ENCODE measurements at regions not wholly inside any gene's neighbourhood (a gene's known extent, or its start where the extent isn't known, plus 50 kb on each side); places are given as distances from the start of the nearest gene placed in this dataset.

DNA sequence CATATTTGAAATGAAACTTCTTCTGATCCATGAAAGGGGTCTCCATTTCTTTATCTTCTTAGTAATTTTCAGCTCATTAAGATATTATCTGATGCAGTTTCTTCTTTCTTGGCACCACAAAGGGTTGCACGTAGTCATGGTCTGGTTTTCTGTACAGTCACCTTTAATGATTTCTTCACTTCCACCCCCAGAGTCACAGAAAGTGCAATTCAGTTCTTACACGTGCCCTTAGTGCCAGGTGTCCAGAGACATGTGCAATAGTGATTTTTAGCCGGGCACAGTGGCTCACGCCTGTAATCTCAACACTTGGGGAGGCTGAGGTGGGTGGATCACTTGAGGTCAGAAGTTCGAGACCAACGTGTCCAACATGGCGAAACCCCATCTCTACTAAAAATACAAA, 202.8 kb upstream of the MTNR1B start:
- POLR2A ChIA-PET (ENCODE audit: partially characterized antibody): interaction anchor here (0.8 kb wide), 1 partner anchor 13 kb away, joined by 3 read pairs; no protein-coding TSS in a partner anchor

More for the DNA sequence above, 202.8 kb upstream of the MTNR1B start:
- no peak overlapping the region for H4K8ac ChIP-seq (ENCODE audit: extremely low read depth, insufficient read depth, low read length)
- no peaks in the 10 kb centered on the region for H3K36me3 ChIP-seq (ENCODE audit: control insufficient read depth in 2 of 4, insufficient read depth in 4 of 4, low read length in 3 of 4)
- no peak overlapping the region for H3K4me3 ChIP-seq (ENCODE audit: extremely low read depth in 1 of 4, insufficient read depth in 2 of 4, low read depth in 3 of 4, low read length in 4 of 4)
- peaks cover 0 to 4% (median 1%) of the 10 kb centered on the region in 4 experiments; a peak in 3 of 7 replicates for H3K4me1 ChIP-seq (replicated peaks in 1 of 4; ENCODE audit: control insufficient read depth in 3 of 4, insufficient read depth in 4 of 4, low read length in 3 of 4)
- H3K23me2 ChIP-seq (ENCODE audit: low read depth, low read length): no peaks in the 10 kb centered on the region
- no peaks in the 10 kb centered on the region for H4K20me1 ChIP-seq (replicated peaks in 1 of 2; ENCODE audit: control insufficient read depth in 1 of 2, insufficient read depth in 2 of 2, low read length in 2 of 2)
- H3K56ac ChIP-seq (replicated peaks; ENCODE audit: insufficient read length, low read depth, low read length): no peak overlapping the region
- no peaks in the 10 kb centered on the region for H3K27me3 ChIP-seq (replicated peaks in 1 of 4; ENCODE audit: control insufficient read depth in 3 of 4, extremely low read depth in 1 of 4, insufficient read depth in 3 of 4, low read length in 3 of 4)
- no peak overlapping the region for H3K23ac ChIP-seq (ENCODE audit: insufficient read length)
- no peak overlapping the region for H2BK120ac ChIP-seq (replicated peaks; ENCODE audit: low read depth, low read length)
- no peak overlapping the region for H3K14ac ChIP-seq (ENCODE audit: insufficient read length)
- no peak overlapping the region for H2BK12ac ChIP-seq (ENCODE audit: low read depth, low read length)
- no peak for DNase-seq (ENCODE audit: low read depth in 1 of 2, low spot score in 2 of 2)
- H3K79me1 ChIP-seq (ENCODE audit: low read depth, low read length): no peaks in the 10 kb centered on the region
- TF ChIP-seq JUN (IDR thresholded peaks at IDR 0.05; ENCODE audit: low read depth, low read length) (no peak), BRCA1 (IDR thresholded peaks at IDR 0.05; ENCODE audit: low read depth, low read length) (no peak), SIRT6 (IDR thresholded peaks at IDR 0.05; ENCODE audit: low read length) (no peak), POLR2A (IDR thresholded peaks at IDR 0.05; ENCODE audit: control extremely low read depth in 1 of 2, low read depth in 2 of 2, low read length in 2 of 2) (no peak), SP1 (IDR thresholded peaks at IDR 0.05; ENCODE audit: low read depth, low read length) (no peak), HDAC2 (IDR thresholded peaks at IDR 0.05; ENCODE audit: borderline replicate concordance in 1 of 2, low read depth in 2 of 2, low read length in 2 of 2) (no peak), BCL11A (IDR thresholded peaks at IDR 0.05; ENCODE audit: low read depth in 2 of 2, low read length in 2 of 2) (no peak)
- TF ChIP-seq, protein P1, sequence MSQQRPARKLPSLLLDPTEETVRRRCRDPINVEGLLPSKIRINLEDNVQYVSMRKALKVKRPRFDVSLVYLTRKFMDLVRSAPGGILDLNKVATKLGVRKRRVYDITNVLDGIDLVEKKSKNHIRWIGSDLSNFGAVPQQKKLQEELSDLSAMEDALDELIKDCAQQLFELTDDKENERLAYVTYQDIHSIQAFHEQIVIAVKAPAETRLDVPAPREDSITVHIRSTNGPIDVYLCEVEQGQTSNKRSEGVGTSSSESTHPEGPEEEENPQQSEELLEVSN (IDR thresholded peaks at IDR 0.05): no peak
- H2AFZ ChIP-seq (ENCODE audit: low read length): no peak overlapping the region
- H2AK5ac ChIP-seq (ENCODE audit: low read depth, low read length): no peak overlapping the region
- no peak overlapping the region for H4K5ac ChIP-seq (ENCODE audit: insufficient read length, low read depth, low read length)
- no peak overlapping the region for H2BK5ac ChIP-seq (ENCODE audit: low read depth, low read length)
- H3K9ac ChIP-seq (replicated peaks in 1 of 4; ENCODE audit: extremely low read depth in 1 of 4, low read depth in 3 of 4, low read length in 3 of 4): no peak overlapping the region
- H3K4me2 ChIP-seq (ENCODE audit: insufficient read depth in 1 of 2, low read depth in 2 of 2, low read length in 2 of 2): no peak overlapping the region
- no peak overlapping the region for H3K27ac ChIP-seq (ENCODE audit: low read depth, low read length)
- WGBS, 2 experiments (ENCODE audit: extremely low coverage in 1 of 2, insufficient coverage in 1 of 2, insufficient read length in 1 of 2, insufficient replicate concordance in 2 of 2, low coverage in 1 of 2, low lambda C conversion rate in 2 of 2, missing lambda C conversion rate in 1 of 2): 88% methylated on average over 7 of the region's 7 CpGs; no CpG with 5 or more reads in 1 of the 2 experiments
- H3K9me3 ChIP-seq (ENCODE audit: insufficient read depth in 2 of 2, low read depth in 1 of 2, low read length in 1 of 2): no peaks in the 10 kb centered on the region
- no peak for FAIRE-seq
- no peak overlapping the region for H3K4ac ChIP-seq (replicated peaks; ENCODE audit: insufficient read length, low read depth, low read length)
- CTCF ChIA-PET (ENCODE audit: partially characterized antibody): interaction anchor here (0.8 to 1.6 kb wide), 4 partner anchors 11 to 756 kb away, joined by 3 to 4 read pairs (median 4); no protein-coding TSS in a partner anchor
- no peak overlapping the region for H2BK20ac ChIP-seq (ENCODE audit: low read length)
- H2BK15ac ChIP-seq (ENCODE audit: low read length): no peak overlapping the region
- H4K91ac ChIP-seq (replicated peaks; ENCODE audit: insufficient read length, low read length): no peak overlapping the region
- H3K79me2 ChIP-seq (ENCODE audit: control insufficient read depth in 1 of 2, insufficient read depth in 2 of 2, low read length in 2 of 2): no peaks in the 10 kb centered on the region
- no peak overlapping the region for H3K18ac ChIP-seq (ENCODE audit: extremely low read depth, low read length)
